Left renal cortex interstitium (tissue), 4 donors: ENCODE measurements at regions not wholly inside any gene's neighbourhood (a gene's known extent, or its start where the extent isn't known, plus 50 kb on each side); places are given as distances from the start of the nearest gene placed in this dataset.

ENCODE experiments used
- DNase-seq, 4 donors: peaks; one replicate each; pipeline ENCODE4 v3.0.0-alpha.2; 2013; ENCODE audit warnings: low read depth in 4 of 4, low spot score in 2 of 4, missing footprints in 1 of 4

- DNase-seq: peak in 3 of 4 donors; percentile 39 to 48 (median 41)
Observed at GRCh38 chr20:57908704-57909630, 199.2 kb upstream of the PMEPA1 start.

DNA sequence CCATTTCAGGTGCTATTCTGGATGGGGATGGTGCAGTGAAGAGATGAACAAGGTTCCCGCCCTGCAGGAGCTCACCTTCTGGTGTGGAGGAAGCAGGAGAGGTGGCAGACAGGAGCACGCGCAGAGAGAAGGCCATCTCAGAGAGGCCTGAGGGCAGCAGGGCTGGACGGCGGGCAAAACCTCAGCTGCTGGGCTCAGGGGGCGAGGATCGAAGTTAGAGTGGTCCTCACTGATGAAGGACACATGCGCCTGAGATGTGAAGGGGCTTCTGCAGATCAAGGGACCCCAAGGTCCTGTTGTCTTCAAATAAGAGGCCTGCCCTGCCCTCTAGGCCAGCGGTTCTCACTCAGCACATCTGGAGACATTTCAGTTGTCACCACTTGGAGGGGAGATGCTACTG is 198.4 kb upstream of the PMEPA1 start:
- no peak for DNase-seq

DNA sequence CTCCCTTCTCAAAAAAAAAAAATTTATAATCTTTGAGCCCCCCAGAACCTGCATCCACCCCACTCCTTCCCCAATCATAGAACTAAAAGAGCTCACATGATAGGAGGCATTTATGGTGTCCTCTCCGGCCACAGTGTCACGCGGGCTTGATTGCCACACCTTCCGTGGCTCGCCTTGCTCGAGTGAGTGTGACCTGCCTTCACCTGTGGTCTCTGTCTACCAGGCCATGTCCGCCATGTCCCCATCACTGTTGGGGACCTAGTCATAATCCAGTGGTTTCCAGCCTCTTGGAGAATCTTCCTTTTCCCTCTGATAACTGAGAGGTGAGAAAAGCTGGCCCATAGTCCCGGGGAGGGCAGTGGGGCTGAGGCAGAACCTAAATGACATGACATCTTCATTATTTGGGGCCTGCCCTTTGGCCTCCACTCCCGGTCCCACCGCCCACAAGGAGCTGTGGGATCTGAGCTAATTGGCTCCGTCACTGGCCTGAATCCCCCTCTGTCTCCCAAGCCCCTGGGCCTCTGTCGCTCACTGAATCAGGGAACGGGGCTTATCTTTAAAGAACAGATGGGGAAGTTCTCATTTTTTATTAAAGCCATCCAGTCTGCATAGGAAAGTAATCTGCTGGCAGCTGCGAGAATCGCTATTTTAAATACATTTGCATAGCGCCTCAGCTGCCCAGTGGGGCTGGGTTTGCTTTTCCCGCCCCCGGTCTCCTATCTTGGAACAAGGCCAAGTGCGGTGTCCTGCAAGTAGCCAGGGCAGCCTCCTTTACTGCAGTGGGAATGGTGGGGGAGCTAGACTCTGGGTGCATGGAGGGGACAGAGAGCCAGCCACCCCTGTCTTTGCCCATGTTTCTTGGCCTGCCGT is 197.6 kb upstream of the PMEPA1 start:
- DNase-seq: no peak

DNA sequence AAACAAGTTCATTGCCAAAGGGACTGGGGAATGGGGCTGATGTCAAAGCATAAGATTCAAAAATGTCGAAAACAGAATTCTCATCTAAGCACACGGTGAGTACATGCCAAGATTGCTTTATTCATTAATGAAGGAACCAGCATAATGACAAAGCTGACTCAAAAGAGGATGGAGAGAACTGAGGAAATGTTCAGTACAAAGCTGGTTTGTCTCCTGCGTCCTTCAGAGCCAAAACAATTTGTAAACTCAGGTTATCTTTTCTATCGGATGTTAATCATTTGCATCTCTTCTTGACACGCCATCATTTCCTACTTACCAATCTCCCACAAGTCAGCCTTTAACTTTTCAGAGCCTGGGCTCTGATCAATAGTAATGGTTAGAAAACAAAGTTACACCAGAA is 195.6 kb upstream of the PMEPA1 start:
- DNase-seq: no peak

DNA sequence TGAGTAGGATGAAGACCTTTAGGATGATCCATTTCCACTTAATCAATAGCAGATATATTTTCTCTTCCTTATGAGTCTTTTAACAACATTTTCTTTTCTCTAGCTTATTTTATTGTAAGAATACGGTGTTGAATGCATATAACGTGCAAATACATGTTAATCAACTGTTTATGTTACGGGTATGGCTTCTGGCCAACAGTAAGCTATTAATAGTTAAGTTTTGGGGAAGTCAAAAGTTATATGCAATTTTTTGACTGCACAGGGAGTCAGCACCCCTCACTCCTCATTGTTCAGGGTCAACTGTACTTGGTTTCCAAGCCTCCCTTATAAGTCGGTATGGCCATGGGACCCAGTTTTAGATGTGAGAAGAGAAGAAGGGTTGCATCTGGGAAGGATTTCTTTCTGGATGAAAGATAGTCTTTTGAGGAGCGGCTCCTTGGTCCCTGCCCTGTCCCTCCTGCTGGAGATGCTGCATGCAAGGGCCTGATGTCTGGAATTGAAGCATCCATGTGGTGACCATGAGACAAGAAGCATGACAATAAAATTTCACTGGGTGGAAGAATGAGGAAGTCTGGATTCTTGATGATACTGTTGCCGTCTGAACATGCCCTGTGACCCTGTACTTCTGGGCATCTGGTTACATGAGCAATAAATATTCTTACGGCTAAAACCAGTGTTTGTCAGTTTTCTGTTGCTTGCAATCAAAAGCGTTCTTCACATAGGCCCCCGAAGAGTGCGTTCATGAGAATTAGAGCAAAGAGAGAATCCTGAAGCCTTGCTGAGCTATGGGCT is 194.7 kb upstream of the PMEPA1 start:
- DNase-seq: no peak

- DNase-seq: no peak
Observed at GRCh38 chr20:57902473-57902872, 192.7 kb upstream of the PMEPA1 start.

GRCh38 chr20:57901526-57901925 is 191.7 kb upstream of the PMEPA1 start:
- no peak for DNase-seq

DNA sequence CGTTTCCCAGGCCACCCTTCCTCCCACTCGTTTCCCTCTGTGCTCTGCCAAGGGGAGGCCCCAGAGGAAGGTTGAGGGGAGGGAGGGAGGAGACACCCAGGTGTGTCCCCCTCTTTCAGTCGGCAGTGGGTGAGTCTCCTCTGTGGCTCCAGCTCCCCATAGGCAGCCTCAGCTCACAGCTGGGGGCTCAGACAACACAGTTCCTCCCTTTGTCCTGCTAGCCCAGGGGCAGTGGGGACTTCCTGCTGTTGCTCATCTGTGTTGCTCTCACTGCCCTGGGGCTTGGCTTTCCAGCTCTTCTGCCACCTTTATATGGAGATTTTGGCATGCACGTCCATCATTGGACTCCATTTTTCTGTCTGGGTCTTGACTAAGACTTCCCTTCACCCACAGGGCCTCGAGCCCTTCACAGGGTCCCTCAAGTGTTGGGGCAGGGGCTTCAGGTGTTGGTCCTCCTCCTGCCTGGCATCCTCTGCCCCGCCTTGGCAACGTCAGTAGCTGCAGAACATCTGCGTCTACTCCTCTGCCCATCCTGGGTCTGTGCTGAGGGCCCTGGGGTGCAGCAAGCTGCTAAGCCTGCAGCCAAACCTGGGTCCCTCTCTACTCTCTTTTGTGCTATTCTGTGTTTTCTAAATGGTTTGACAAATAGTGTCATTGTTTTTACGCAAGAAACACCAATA is 190.6 kb upstream of the PMEPA1 start:
- DNase-seq: no peak

DNA sequence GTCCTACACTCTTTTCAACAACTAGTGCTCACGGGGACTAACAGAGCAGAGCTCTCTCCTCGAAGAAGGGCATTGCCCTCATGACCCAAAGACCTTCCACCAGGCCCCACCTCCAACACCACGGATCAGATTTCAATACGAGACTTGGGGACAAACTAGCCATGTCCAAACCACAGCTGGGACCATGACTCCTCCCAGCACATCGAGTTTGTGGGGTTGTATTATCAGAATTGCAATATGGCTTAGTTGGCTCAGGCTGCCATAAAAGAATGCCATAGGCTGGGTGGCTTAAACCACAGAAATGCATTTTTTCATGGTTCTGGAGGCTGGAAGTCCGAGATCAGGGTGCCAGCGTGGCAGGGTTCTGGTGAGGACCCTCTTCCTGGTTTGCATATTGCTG is 189.7 kb upstream of the PMEPA1 start:
- no peak for DNase-seq

GRCh38 chr20:57898332-57898731 is 188.5 kb upstream of the PMEPA1 start:
- DNase-seq: no peak

- no peak for DNase-seq
Observed at GRCh38 chr20:57897891-57898290, 188.1 kb upstream of the PMEPA1 start.

DNA sequence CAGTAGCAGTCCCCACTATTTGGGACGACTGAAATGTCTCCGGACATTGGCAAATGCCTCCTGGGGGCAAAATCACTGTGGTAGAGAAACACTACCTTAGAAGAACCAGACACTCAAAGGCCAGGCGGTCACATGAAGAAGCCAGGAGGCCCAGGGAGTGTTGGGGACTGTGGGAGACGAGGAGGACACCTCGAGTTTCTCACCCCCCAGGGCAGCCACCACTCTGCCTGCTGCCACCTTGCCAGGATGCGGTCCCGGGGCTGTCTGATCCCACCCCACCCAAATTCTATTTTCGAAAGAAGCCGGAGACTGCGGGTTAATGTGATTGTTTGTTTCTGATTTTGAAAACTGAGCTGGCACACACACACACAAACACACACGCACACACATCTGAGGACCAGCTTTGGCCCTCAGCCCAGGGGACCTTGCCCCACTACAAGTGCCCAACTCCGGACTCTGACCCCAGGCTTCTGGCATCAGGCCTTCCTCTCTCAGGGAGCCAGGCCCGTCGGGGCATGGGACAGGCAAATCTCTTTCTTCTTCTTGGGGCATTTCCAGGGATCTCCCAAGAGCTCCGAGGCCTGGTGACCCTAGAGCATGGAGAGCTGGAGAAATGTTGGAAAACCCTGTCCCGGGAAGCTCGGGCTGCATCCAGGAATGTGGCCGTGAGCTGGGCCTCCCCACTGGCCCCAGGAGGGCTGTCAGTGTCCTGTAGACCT is 187.5 kb upstream of the PMEPA1 start:
- DNase-seq: no peak

GRCh38 chr20:57896563-57896962 is 186.7 kb upstream of the PMEPA1 start:
- no peak for DNase-seq

DNA sequence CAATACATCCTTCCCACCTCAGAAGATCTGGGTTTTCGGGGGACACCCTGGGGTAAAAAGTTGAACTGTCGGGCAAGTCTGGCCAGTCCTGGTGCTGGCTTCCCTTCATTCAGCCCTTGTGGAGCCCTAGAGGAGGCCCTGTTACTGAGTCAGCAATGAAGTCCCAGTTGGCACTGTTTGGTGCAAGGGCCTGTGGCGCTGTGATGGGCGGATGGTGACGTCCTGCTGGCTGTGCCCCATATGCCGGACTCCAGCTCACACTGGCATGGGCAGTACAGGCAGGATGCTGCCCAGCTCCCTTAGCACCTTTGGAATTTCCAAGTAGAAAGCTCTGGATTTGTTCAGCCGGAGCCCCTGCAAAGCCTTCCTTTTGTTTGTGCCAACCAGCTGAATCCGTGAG is 186.2 kb upstream of the PMEPA1 start:
- no peak for DNase-seq

DNA sequence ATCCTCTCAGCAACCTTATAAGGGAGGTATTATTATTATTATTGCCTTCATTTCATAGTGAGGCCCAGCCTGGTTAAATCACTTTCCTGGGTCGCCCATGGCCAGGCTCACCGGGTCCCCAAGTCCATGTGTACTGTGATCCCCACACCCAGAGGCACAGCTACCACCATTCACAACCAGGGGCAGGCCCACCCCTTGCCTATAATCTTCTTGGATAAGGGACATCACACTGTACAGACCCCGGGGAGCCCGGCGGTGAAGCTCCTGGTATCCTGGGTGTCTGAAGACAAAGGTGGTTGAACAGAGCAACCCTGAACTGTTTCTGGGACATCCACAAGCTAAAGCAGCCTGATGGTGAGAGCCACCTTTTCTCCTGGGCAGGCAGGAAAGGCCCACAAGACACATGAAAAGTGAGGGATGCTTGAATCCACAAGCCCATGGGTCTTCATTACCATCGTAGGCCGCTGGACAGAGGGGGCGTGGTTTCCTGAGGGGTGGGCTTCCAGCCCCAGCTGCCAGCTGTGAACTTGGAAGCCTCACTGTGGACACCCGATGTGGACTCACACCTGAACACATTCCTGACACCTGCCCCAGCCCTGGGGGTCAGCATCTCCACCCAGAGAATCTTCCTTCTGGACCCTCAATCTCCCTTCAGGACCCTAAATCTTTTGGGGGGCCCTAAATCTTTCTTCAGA is 185.5 kb upstream of the PMEPA1 start:
- DNase-seq: no peak

DNA sequence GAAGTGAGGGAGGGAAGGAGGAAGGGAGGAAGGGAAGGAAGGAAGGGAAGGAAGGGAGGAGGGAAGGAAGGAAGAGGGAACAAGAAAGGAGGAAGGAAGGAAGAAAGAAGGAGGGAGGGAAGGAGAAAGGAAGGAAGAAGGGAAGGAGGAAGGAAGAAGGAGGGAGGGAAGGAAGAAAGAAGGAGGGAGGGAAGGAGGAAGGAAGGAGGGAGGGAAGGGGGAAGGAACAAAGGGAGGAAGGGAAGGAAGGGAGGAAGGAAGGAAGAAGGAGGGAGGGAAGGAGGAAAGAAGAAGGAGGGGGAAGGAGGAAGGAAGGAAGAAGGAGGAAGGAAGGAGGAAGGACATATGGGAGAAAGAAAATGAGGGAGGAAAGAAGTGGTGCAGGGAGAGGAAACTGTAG is 184.7 kb upstream of the PMEPA1 start:
- DNase-seq: no peak

DNA sequence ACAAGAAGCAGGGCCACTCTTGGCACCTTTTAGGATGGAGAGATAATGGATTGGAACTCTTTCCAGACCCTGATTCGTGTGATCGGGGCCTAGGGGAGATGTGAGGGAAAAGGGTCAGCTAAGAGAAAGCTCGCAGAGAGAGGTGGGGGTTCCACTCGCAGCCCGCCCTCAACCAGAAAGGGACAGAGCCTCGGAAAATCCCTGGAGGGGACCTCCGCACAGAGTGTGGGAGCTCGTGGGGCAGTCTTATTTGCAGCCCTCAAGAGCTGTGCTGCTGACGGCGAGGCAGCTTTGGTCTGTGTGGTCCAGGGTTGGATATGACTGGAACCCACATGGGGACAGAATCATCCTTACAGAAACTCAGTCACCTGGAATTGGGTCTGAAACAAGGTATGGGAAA is 184.3 kb upstream of the PMEPA1 start:
- no peak for DNase-seq

GRCh38 chr20:57893366-57893999 is 183.7 kb upstream of the PMEPA1 start:
- no peak for DNase-seq

DNA sequence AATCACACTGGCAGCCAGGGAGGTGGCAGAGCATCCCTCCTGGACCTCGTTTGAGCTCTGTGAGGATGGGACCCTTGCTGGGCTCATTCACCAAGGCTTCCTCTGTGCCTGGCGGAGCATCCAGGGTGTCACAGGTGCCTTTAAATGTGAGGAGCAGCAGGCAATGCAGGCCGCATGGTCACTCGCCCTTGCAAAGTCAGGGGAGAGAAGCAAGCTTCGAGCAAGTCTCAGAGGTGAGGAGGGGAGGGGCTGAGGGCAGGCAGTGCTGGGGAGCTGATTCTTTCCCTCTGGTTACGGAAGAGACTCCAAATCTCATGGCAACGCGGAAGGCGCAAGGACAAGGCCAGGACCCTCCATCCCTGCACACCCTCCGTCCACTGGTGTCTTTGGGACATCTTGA is 182.7 kb upstream of the PMEPA1 start:
- DNase-seq: no peak
